SK-N-SH (cell line): ENCODE measurements at regions not wholly inside any gene's neighbourhood (a gene's known extent, or its start where the extent isn't known, plus 50 kb on each side); places are given as distances from the start of the nearest gene placed in this dataset.

ENCODE experiments used
- EP300 ChIP-seq, 2 experiments: IDR thresholded peaks; 2 replicates each; pipeline versions ENCODE4 v1.4.0 to v1.6.1; 2012; ENCODE audit warnings: borderline replicate concordance in 1 of 2, low read depth in 1 of 2, low read length in 1 of 2
- NRF1 ChIP-seq: IDR thresholded peaks from 2 replicates; pipeline ENCODE4 v1.6.1; 2012; ENCODE audit warnings: low read depth, mild to moderate bottlenecking, low read length
- RCOR1 ChIP-seq: fragments of 150-350 bp; IDR thresholded peaks from 2 replicates; pipeline ENCODE4 v1.6.1; 2017; ENCODE audit warnings: antibody characterized with exemption, low read length
- SIN3A ChIP-seq: IDR thresholded peaks from 2 replicates; pipeline ENCODE4 v1.6.1; 2012; ENCODE audit warnings: low read depth, mild to moderate bottlenecking, low read length, moderate library complexity, borderline replicate concordance
- ZBTB33 ChIP-seq: IDR thresholded peaks from 2 replicates; pipeline ENCODE4 v1.4.0; 2012; ENCODE audit warnings: low read depth, borderline replicate concordance
- TF ChIP-seq, protein P1 (sequence below): IDR thresholded peaks from 2 replicates; pipeline ENCODE4; 2012
- TF ChIP-seq, protein P2 (sequence below): fragments of 200-600 bp; sonication (generic); IDR thresholded peaks from 2 replicates; pipeline ENCODE4 v1.6.1; 2017; ENCODE audit warnings: antibody characterized with exemption, mild to moderate bottlenecking, moderate library complexity
- TF ChIP-seq, protein P3 (sequence below): IDR thresholded peaks from 2 replicates; pipeline ENCODE4 v1.4.0; 2012; ENCODE audit warnings: low read depth

- TF ChIP-seq, protein P1, sequence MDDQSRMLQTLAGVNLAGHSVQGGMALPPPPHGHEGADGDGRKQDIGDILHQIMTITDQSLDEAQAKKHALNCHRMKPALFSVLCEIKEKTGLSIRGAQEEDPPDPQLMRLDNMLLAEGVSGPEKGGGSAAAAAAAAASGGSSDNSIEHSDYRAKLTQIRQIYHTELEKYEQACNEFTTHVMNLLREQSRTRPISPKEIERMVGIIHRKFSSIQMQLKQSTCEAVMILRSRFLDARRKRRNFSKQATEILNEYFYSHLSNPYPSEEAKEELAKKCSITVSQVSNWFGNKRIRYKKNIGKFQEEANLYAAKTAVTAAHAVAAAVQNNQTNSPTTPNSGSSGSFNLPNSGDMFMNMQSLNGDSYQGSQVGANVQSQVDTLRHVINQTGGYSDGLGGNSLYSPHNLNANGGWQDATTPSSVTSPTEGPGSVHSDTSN, result no peak
- TF ChIP-seq, protein P2, sequence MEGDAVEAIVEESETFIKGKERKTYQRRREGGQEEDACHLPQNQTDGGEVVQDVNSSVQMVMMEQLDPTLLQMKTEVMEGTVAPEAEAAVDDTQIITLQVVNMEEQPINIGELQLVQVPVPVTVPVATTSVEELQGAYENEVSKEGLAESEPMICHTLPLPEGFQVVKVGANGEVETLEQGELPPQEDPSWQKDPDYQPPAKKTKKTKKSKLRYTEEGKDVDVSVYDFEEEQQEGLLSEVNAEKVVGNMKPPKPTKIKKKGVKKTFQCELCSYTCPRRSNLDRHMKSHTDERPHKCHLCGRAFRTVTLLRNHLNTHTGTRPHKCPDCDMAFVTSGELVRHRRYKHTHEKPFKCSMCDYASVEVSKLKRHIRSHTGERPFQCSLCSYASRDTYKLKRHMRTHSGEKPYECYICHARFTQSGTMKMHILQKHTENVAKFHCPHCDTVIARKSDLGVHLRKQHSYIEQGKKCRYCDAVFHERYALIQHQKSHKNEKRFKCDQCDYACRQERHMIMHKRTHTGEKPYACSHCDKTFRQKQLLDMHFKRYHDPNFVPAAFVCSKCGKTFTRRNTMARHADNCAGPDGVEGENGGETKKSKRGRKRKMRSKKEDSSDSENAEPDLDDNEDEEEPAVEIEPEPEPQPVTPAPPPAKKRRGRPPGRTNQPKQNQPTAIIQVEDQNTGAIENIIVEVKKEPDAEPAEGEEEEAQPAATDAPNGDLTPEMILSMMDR, result no peak
- TF ChIP-seq NRF1 (no peak), RCOR1 (no peak), ZBTB33 (no peak), EP300 (IDR thresholded peaks at IDR 0.05; ENCODE audit: borderline replicate concordance in 1 of 2, low read depth in 1 of 2, low read length in 1 of 2) (no peak), SIN3A (no peak)
- TF ChIP-seq, protein P3, sequence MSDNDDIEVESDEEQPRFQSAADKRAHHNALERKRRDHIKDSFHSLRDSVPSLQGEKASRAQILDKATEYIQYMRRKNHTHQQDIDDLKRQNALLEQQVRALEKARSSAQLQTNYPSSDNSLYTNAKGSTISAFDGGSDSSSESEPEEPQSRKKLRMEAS, result no peak
These were observed 466.5 kb downstream of the MMUT start for GRCh38 chr6:48996461-48997119.
